ENCODE measurements at regions not wholly inside any gene's neighbourhood (a gene's known extent, or its start where the extent isn't known, plus 50 kb on each side); places are given as distances from the start of the nearest gene placed in this dataset.

- ChIA-PET CTCF (interaction anchor here (1.9 kb wide), 1 partner anchor 354 kb away, joined by 4 read pairs; no protein-coding TSS in a partner anchor), POLR2A (no interaction called here)
- Histone ChIP-seq H3K36me3 (ENCODE audit: insufficient read depth, low read length) (no peaks in the 10 kb centered on the region), H3K4me1 (ENCODE audit: insufficient read depth, low read length) (no peaks in the 10 kb centered on the region), H3K27me3 (ENCODE audit: control insufficient read depth in 1 of 2, insufficient read depth in 2 of 2, low read length in 2 of 2) (no peaks in the 10 kb centered on the region), H3K4me3 (ENCODE audit: low read length) (no peak overlapping the region), H3K27ac (ENCODE audit: low read depth in 1 of 2, low read length in 2 of 2) (no peak overlapping the region), H3K9me3 (ENCODE audit: control insufficient read depth in 1 of 2, insufficient read depth in 1 of 2, low read length in 2 of 2) (peaks cover 0 to 13% of the 10 kb centered on the region in 2 experiments)
- Mint-ChIP-seq H3K36me3 (ENCODE audit: low read depth) (no peaks in the 10 kb centered on the region), H3K27ac (no peak overlapping the region), H3K9me3 (peaks cover 2% of the 10 kb centered on the region), H3K27me3 (no peaks in the 10 kb centered on the region), H3K4me1 (ENCODE audit: low read depth) (no peaks in the 10 kb centered on the region), H3K4me3 (no peak overlapping the region)
- TF ChIP-seq CTCF (IDR thresholded peaks at IDR 0.05) = no peak
- intact Hi-C loops (cut with DNase I, micrococcal nuclease) = no loop called here
- ATAC-seq (ENCODE audit: poor library complexity) = no peak
- DNase-seq = no peak
These were observed 133.5 kb downstream of the QPCT start for GRCh38 chr2:37477921-37478320.

GRCh38 chr2:37481244-37481643 lies 136.8 kb downstream of the QPCT start:
- POLR2A ChIA-PET = no interaction called here
- H3K9me3 Mint-ChIP-seq = peaks cover 2% of the 10 kb centered on the region

GRCh38 chr2:37489041-37489456 lies 144.6 kb downstream of the QPCT start:
- intact Hi-C loops (cut with DNase I, micrococcal nuclease) = no loop called here
- Histone ChIP-seq H3K9me3 (ENCODE audit: control insufficient read depth in 1 of 2, insufficient read depth in 1 of 2, low read length in 2 of 2) (no peaks in the 10 kb centered on the region), H3K27ac (ENCODE audit: low read depth in 1 of 2, low read length in 2 of 2) (no peak overlapping the region), H3K36me3 (ENCODE audit: insufficient read depth, low read length) (no peaks in the 10 kb centered on the region), H3K4me1 (ENCODE audit: insufficient read depth, low read length) (no peaks in the 10 kb centered on the region), H3K4me3 (ENCODE audit: low read length) (no peak overlapping the region), H3K27me3 (ENCODE audit: control insufficient read depth in 1 of 2, insufficient read depth in 2 of 2, low read length in 2 of 2) (no peaks in the 10 kb centered on the region)
- Mint-ChIP-seq H3K36me3 (ENCODE audit: low read depth) (no peaks in the 10 kb centered on the region), H3K4me1 (ENCODE audit: low read depth) (no peaks in the 10 kb centered on the region), H3K9me3 (no peaks in the 10 kb centered on the region), H3K27ac (no peak overlapping the region), H3K4me3 (no peak overlapping the region), H3K27me3 (no peaks in the 10 kb centered on the region)
- ChIA-PET CTCF (interaction anchor here (1.3 kb wide), 1 partner anchor 17 kb away, joined by 3 read pairs; no protein-coding TSS in a partner anchor), POLR2A (no interaction called here)
- DNase-seq (no peak), ATAC-seq (ENCODE audit: poor library complexity) (no peak)
- no peak for TF ChIP-seq CTCF (IDR thresholded peaks at IDR 0.05)

More at GRCh38 chr2:37481244-37481643, 136.8 kb downstream of the QPCT start:
- H3K4me3 Mint-ChIP-seq = no peak overlapping the region
- no peaks in the 10 kb centered on the region for H3K27me3 Mint-ChIP-seq
- Histone ChIP-seq H3K36me3 (ENCODE audit: insufficient read depth, low read length) (no peaks in the 10 kb centered on the region), H3K27me3 (ENCODE audit: control insufficient read depth in 1 of 2, insufficient read depth in 2 of 2, low read length in 2 of 2) (no peaks in the 10 kb centered on the region), H3K27ac (ENCODE audit: low read depth in 1 of 2, low read length in 2 of 2) (no peak overlapping the region), H3K4me1 (ENCODE audit: insufficient read depth, low read length) (no peaks in the 10 kb centered on the region), H3K4me3 (ENCODE audit: low read length) (no peak overlapping the region), H3K9me3 (ENCODE audit: control insufficient read depth in 1 of 2, insufficient read depth in 1 of 2, low read length in 2 of 2) (peaks cover 0 to 13% of the 10 kb centered on the region in 2 experiments)
- no peaks in the 10 kb centered on the region for H3K4me1 Mint-ChIP-seq (ENCODE audit: low read depth)
- DNase-seq = no peak
- no peak overlapping the region for H3K27ac Mint-ChIP-seq
- ATAC-seq (ENCODE audit: poor library complexity) = no peak
- intact Hi-C loops (cut with DNase I, micrococcal nuclease) = no loop called here
- H3K36me3 Mint-ChIP-seq (ENCODE audit: low read depth) = no peaks in the 10 kb centered on the region
- no peak for TF ChIP-seq CTCF (IDR thresholded peaks at IDR 0.05)
- CTCF ChIA-PET = no interaction called here

All from CD4-positive, alpha-beta T cell (primary cell).